Anterior cingulate cortex (tissue), 58 donors: ENCODE measurements at regions not wholly inside any gene's neighbourhood (a gene's known extent, or its start where the extent isn't known, plus 50 kb on each side); places are given as distances from the start of the nearest gene placed in this dataset.

ENCODE experiments used
- DNase-seq, 58 donors: peaks; one replicate each; lab custom pipeline; 2025; lab: John Stamatoyannopoulos, UW

- no peak for DNase-seq
Observed at GRCh38 chr10:118472415-118473304, 122.8 kb downstream of the PRLHR start.

- DNase-seq: no peak
Observed at GRCh38 chr10:118471863-118472262, 123.6 kb downstream of the PRLHR start.

GRCh38 chr10:118470470-118470869, 125.0 kb downstream of the PRLHR start:
- DNase-seq: no peak

GRCh38 chr10:118467200-118467599, 125.1 kb upstream of the FAM204A start:
- DNase-seq: no peak

GRCh38 chr10:118465300-118465874, 123.3 kb upstream of the FAM204A start:
- no peak for DNase-seq

- DNase-seq: no peak
Observed at GRCh38 chr10:118463740-118464139, 121.6 kb upstream of the FAM204A start.

- no peak for DNase-seq
Observed at GRCh38 chr10:118462401-118462800, 120.3 kb upstream of the FAM204A start.

GRCh38 chr10:118459642-118460193, 117.6 kb upstream of the FAM204A start:
- DNase-seq: peak in 52 of 58 donors; percentile 2 to 78 (median 34)

- DNase-seq: no peak
Observed at GRCh38 chr10:118458957-118459641, 117.0 kb upstream of the FAM204A start.

- no peak for DNase-seq
Observed at GRCh38 chr10:118457824-118458428, 115.8 kb upstream of the FAM204A start.

GRCh38 chr10:118455181-118455695, 113.1 kb upstream of the FAM204A start:
- DNase-seq: no peak

- no peak for DNase-seq
Observed at GRCh38 chr10:118454211-118454610, 112.1 kb upstream of the FAM204A start.

- no peak for DNase-seq
Observed at GRCh38 chr10:118452098-118452497, 110.0 kb upstream of the FAM204A start.

- DNase-seq: no peak
Observed at GRCh38 chr10:118449521-118449920, 107.4 kb upstream of the FAM204A start.

GRCh38 chr10:118448744-118449143, 106.6 kb upstream of the FAM204A start:
- DNase-seq: no peak

GRCh38 chr10:118447478-118448270, 105.5 kb upstream of the FAM204A start:
- peak in 38 of 58 donors; percentile 1 to 54 (median 20) for DNase-seq

- DNase-seq: no peak
Observed at GRCh38 chr10:118445535-118445934, 103.4 kb upstream of the FAM204A start.

GRCh38 chr10:118444069-118444468, 101.9 kb upstream of the FAM204A start:
- no peak for DNase-seq

GRCh38 chr10:118442032-118442431, 99.9 kb upstream of the FAM204A start:
- no peak for DNase-seq

GRCh38 chr10:118439824-118440223, 97.7 kb upstream of the FAM204A start:
- no peak for DNase-seq
